GM13976 (cell line): ENCODE measurements at regions not wholly inside any gene's neighbourhood (a gene's known extent, or its start where the extent isn't known, plus 50 kb on each side); places are given as distances from the start of the nearest gene placed in this dataset.

Source experiments
- DNase-seq: peaks from one replicate; pipeline ENCODE4 v3.0.0; 2012; ENCODE audit warnings: low spot score
- CTCF ChIP-seq: IDR thresholded peaks from 2 replicates; pipeline ENCODE4 v1.5.1; 2012; ENCODE audit warnings: borderline replicate concordance, mild to moderate bottlenecking; ENCODE audit not compliant: insufficient read depth; ENCODE audit errors: extremely low read depth, missing control alignments, control extremely low read depth
- in situ Hi-C: fragments of 300-500 bp; cut with MboI; formaldehyde crosslinking; loops from one replicate; pipeline ENCODE4 v1.12.0; 2022; ENCODE audit warnings: low sequenced_read_pairs, mixed read lengths, inconsistent platforms; ENCODE audit not compliant: unreplicated experiment

GRCh38 chr1:177891809-177892208 is 78.0 kb downstream of the SEC16B start:
- DNase-seq = no peak
- TF ChIP-seq CTCF = no peak
- in situ Hi-C loops = no loop called here

- in situ Hi-C loops = no loop called here
- TF ChIP-seq CTCF = no peak
- no peak for DNase-seq
Observed at GRCh38 chr1:177890479-177890878, 79.4 kb downstream of the SEC16B start.

- in situ Hi-C loops = no loop called here
- no peak for DNase-seq
Observed at GRCh38 chr1:177884479-177885021, 85.3 kb downstream of the SEC16B start.

GRCh38 chr1:177883581-177883980 is 86.3 kb downstream of the SEC16B start:
- no peak for TF ChIP-seq CTCF
- in situ Hi-C loops = no loop called here
- DNase-seq = no peak

More at GRCh38 chr1:177884479-177885021, 85.3 kb downstream of the SEC16B start:
- no peak for TF ChIP-seq CTCF

- in situ Hi-C loops = no loop called here
- TF ChIP-seq CTCF = no peak
- DNase-seq = no peak
Observed at GRCh38 chr1:177880339-177880891, 89.4 kb downstream of the SEC16B start.

GRCh38 chr1:177877086-177877485 is 92.8 kb downstream of the SEC16B start:
- in situ Hi-C loops = no loop called here
- no peak for TF ChIP-seq CTCF
- no peak for DNase-seq
